GM12873 (cell line): ENCODE measurements at regions not wholly inside any gene's neighbourhood (a gene's known extent, or its start where the extent isn't known, plus 50 kb on each side); places are given as distances from the start of the nearest gene placed in this dataset.

Experiments
- TF ChIP-seq, protein P1 (sequence below): IDR thresholded peaks from 2 replicates; pipeline ENCODE4 v1.5.1; 2012; ENCODE audit warnings: low read depth, mild to moderate bottlenecking, moderate library complexity, low read length, control low read depth; ENCODE audit not compliant: insufficient read depth; ENCODE audit errors: missing control alignments

DNA sequence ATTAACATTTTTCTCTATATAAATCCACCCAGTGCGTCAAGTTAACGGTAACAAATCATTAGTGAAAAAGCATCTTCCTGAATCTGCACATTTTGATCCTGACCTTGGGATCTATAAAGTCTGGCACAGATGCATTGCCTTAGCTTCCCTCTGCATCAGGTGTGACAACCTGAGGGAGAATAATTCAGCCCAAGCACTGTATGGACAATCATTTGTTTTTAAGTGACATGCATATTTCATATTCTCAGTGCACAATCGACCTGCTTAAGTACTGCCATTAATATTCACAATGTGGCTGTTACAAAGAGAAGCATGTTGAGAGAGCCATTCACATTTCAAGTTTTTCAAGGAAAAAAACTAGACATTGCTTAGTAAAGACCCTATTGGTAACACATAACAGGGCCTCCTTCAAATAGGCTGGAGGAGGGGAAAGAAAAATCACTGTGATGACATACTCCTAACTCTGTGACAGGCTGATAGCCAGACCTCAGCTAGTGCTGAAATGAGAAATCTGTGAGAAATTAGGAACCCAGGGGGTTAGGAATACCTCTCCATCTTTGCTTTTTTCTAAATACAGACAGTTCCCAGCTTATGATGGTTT, 505.3 kb upstream of the CDH5 start:
- TF ChIP-seq, protein P1, sequence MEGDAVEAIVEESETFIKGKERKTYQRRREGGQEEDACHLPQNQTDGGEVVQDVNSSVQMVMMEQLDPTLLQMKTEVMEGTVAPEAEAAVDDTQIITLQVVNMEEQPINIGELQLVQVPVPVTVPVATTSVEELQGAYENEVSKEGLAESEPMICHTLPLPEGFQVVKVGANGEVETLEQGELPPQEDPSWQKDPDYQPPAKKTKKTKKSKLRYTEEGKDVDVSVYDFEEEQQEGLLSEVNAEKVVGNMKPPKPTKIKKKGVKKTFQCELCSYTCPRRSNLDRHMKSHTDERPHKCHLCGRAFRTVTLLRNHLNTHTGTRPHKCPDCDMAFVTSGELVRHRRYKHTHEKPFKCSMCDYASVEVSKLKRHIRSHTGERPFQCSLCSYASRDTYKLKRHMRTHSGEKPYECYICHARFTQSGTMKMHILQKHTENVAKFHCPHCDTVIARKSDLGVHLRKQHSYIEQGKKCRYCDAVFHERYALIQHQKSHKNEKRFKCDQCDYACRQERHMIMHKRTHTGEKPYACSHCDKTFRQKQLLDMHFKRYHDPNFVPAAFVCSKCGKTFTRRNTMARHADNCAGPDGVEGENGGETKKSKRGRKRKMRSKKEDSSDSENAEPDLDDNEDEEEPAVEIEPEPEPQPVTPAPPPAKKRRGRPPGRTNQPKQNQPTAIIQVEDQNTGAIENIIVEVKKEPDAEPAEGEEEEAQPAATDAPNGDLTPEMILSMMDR, result no peak

DNA sequence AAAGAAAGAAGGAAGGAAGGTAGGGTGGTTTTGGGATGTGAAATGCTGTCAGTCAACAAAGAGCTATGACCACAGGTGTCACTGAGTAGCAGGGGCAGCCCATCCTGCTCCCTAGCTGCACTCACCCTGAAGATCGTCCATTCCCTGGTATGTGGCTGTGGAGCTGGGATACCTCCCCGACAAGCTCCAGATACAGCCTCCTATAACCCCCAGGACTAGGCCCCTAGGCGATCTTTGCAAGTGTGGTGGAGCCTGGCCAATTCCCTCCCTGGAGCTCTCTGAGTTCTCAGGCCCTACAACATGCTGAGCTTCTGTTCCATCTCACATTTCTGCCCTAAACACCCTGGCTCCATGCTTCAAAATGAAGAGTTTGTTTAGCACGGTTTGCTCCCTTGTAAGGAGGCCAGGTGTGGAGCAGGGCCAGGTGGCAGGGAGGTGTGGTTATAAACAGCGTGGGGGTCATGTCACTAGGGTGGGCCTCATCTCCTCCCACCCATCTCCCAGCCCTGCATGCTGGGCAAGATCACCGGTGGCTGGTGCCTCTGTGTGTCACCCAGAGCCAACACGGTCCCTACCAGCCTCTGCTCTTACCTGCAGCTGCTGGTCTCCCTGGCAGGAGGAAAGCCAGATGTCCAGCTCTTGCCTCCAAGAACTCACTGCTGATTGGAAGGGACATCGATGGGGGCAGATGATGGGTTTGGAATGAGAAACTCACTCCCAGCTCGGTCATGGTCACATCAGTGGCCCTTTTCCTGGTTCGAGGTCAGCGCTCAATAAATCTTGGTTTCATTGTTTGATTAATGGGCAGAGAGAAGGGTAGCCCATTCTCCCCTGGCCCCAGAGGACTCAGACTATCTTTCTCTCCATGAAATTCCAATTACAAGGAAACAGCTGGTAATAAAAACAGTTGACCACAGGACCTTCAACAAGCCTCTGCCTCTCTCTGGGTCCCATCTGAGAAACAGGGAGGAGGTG, 511.0 kb upstream of the CDH5 start:
- TF ChIP-seq, protein P1, result no peak

- TF ChIP-seq, protein P1, result no peak
These were observed 520.3 kb upstream of the CDH5 start for GRCh38 chr16:65846210-65846602.

DNA sequence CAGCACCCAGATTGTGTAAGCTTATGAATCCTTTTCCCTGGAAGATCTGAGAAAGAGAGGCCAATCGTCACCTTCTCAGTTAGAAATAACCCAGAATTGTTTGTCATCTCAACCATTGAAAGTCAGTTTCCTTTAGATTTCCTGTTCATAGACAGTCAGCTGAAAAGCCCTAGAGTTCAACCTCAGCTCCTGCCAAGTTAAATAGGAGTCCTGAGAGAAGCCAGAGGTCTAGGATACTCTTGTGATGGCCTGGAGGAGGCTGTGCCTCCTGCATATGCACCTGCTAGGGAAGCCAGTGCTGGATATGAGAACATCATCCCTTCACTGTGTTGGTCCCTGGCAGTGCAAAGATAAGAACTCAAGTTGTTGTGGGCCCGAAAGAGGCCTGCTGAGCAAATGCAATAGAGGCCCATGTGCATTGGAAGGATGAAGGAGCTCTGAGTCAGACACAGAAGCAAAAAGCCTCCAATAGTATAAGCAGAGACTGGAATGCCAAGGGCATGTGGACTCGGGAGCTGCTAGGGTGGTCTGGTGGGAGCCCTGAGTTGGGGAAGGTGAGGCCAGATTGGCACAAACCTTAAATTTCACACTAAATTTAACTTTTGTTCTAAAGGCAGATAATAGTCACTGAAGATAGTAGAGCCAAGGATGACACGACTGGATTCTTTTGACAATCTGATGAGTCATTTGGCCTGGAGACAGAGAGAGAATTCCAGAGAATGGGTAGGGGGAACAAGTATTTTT, 520.9 kb upstream of the CDH5 start:
- TF ChIP-seq, protein P1, result no peak

- TF ChIP-seq, protein P1, result no peak
These were observed 522.5 kb upstream of the CDH5 start for GRCh38 chr16:65843941-65844340.

GRCh38 chr16:65842067-65842466, 524.4 kb upstream of the CDH5 start:
- TF ChIP-seq, protein P1, result no peak

GRCh38 chr16:65838001-65838400, 528.5 kb upstream of the CDH5 start:
- TF ChIP-seq, protein P1, result no peak
